ENCODE measurements at regions not wholly inside any gene's neighbourhood (a gene's known extent, or its start where the extent isn't known, plus 50 kb on each side); places are given as distances from the start of the nearest gene placed in this dataset.

DNA sequence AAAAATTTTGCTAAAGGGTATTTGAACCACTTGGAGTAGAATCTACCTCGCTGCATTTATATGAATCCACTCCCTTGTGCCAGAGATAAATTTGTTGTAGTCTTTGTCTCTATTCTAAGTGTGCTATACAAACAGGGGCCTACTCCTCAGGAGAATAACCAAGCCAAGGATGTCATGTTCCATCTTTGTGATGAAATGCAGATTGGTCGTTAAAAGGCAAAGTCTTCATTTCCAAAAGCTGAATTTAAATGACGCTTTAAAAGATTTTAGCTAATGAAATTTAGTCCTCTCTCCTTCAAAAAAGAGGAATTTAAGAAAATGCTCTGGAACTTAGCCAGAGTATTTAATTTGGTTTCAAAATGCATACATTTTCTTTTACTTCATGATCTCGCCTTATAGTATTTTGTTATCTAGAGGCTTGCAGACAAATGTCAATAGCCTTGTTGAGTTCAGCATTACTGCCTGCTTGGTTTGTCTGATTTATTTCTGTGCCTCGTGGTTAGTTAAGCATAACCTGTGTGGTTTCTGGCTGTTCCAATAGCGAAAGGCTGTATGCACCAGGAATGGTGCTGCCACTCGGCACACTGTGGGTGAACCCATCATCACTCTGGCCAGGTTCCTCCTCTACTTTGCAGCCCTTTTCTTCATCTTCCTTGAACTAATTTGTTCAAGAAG lies 417.6 kb downstream of the ZNF521 start:
- no peaks in the 10 kb centered on the region for H3K9me3 ChIP-seq
- FAIRE-seq (no peak), ATAC-seq (no peak), DNase-seq (no peak)
- TF ChIP-seq, protein P1, sequence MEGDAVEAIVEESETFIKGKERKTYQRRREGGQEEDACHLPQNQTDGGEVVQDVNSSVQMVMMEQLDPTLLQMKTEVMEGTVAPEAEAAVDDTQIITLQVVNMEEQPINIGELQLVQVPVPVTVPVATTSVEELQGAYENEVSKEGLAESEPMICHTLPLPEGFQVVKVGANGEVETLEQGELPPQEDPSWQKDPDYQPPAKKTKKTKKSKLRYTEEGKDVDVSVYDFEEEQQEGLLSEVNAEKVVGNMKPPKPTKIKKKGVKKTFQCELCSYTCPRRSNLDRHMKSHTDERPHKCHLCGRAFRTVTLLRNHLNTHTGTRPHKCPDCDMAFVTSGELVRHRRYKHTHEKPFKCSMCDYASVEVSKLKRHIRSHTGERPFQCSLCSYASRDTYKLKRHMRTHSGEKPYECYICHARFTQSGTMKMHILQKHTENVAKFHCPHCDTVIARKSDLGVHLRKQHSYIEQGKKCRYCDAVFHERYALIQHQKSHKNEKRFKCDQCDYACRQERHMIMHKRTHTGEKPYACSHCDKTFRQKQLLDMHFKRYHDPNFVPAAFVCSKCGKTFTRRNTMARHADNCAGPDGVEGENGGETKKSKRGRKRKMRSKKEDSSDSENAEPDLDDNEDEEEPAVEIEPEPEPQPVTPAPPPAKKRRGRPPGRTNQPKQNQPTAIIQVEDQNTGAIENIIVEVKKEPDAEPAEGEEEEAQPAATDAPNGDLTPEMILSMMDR (IDR thresholded peaks at IDR 0.05), result no peak
- H3K36me3 ChIP-seq, result no peaks in the 10 kb centered on the region
- 86 to 87% methylated on average over 7 of the region's 7 CpGs for WGBS, 2 donors
- no peaks in the 10 kb centered on the region for H3K27me3 ChIP-seq
- H3K4me1 ChIP-seq, result no peaks in the 10 kb centered on the region
- H3K4me3 ChIP-seq, result no peak overlapping the region
- H3K27ac ChIP-seq, result no peak overlapping the region
- intact Hi-C loops (cut with DNase I), result no loop called here

- H3K36me3 ChIP-seq, result no peaks in the 10 kb centered on the region
- H3K27ac ChIP-seq, result no peak overlapping the region
- H3K9me3 ChIP-seq, result no peaks in the 10 kb centered on the region
- H3K4me3 ChIP-seq, result no peak overlapping the region
- H3K27me3 ChIP-seq, result no peaks in the 10 kb centered on the region
- FAIRE-seq (no peak), ATAC-seq (no peak), DNase-seq (no peak)
- WGBS, 2 donors, result 70 to 74% methylated on average over 4 of the region's 4 CpGs
- intact Hi-C loops (cut with DNase I), result no loop called here
- TF ChIP-seq, protein P1 (IDR thresholded peaks at IDR 0.05), result no peak
- H3K4me1 ChIP-seq, result no peaks in the 10 kb centered on the region
Measured at GRCh38 chr18:24935008-24935407, 417.0 kb downstream of the ZNF521 start.

DNA sequence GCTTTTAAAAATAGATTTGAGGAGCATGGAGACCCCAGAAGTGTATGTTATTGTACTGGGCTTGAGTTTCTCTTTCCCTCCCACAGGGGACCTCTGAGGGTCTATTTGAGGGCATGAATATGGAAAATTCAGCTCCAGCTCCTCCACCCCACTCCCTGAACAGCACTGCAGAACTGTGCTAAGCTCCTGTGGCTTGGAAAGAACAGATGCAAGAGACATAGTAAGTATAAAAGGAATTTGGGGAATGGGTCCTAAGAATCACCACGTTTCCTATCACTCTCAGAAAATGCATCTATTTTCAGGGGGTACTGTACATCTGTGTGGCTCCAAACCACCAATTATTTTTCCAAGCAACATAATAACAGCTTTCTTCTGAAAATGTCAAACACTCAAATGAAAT lies 416.1 kb downstream of the ZNF521 start:
- no peak overlapping the region for H3K4me3 ChIP-seq
- H3K27ac ChIP-seq, result no peak overlapping the region
- TF ChIP-seq, protein P1 (IDR thresholded peaks at IDR 0.05), result no peak
- H3K4me1 ChIP-seq, result no peaks in the 10 kb centered on the region
- H3K36me3 ChIP-seq, result no peaks in the 10 kb centered on the region
- no peaks in the 10 kb centered on the region for H3K9me3 ChIP-seq
- ATAC-seq (no peak), FAIRE-seq (no peak), DNase-seq (no peak)
- H3K27me3 ChIP-seq, result no peaks in the 10 kb centered on the region
- WGBS, 2 donors, result 35 to 40% methylated on average over 1 of the region's 1 CpG
- intact Hi-C loops (cut with DNase I), result no loop called here

GRCh38 chr18:24936691-24937090 lies 415.3 kb downstream of the ZNF521 start:
- 56 to 59% methylated on average over 3 of the region's 3 CpGs for WGBS, 2 donors
- intact Hi-C loops (cut with DNase I), result no loop called here
- Histone ChIP-seq H3K4me3 (no peak overlapping the region), H3K4me1 (no peaks in the 10 kb centered on the region), H3K27ac (no peak overlapping the region), H3K36me3 (no peaks in the 10 kb centered on the region), H3K27me3 (no peaks in the 10 kb centered on the region), H3K9me3 (no peaks in the 10 kb centered on the region)
- ATAC-seq (no peak), FAIRE-seq (no peak), DNase-seq (no peak)
- TF ChIP-seq, protein P1 (IDR thresholded peaks at IDR 0.05), result no peak

GRCh38 chr18:24937639-24938275 lies 414.2 kb downstream of the ZNF521 start:
- ATAC-seq, result no peak
- Histone ChIP-seq H3K4me1 (no peaks in the 10 kb centered on the region), H3K4me3 (no peak overlapping the region), H3K27ac (no peak overlapping the region), H3K36me3 (no peaks in the 10 kb centered on the region), H3K27me3 (no peaks in the 10 kb centered on the region), H3K9me3 (no peaks in the 10 kb centered on the region)
- intact Hi-C loops (cut with DNase I), result no loop called here
- TF ChIP-seq, protein P1 (IDR thresholded peaks at IDR 0.05), result no peak
- WGBS, 2 donors, result 67 to 76% methylated on average over 5 of the region's 5 CpGs
- no peak for FAIRE-seq
- DNase-seq, result no peak
